Hematopoietic multipotent progenitor cell treated with erythropoietin and hydrocortisone succinate and interleukin-3 and kit ligand, for 17 days (in vitro differentiated cells): ENCODE measurements at regions not wholly inside any gene's neighbourhood (a gene's known extent, or its start where the extent isn't known, plus 50 kb on each side); places are given as distances from the start of the nearest gene placed in this dataset.
"Not testable (repeated sequence)": the region's sequence is repeated elsewhere in the genome, so short reads cannot be mapped to it uniquely, and the experiment has no call there.

Source experiments
- DNase-seq: peaks from one replicate; pipeline ENCODE4 v3.0.0-alpha.2; 2015; ENCODE audit warnings: low spot score

- DNase-seq, result no peak
Measured at GRCh38 chr10:108597657-108598319, 1325.5 kb downstream of the XPNPEP1 start.

- DNase-seq, result no peak
Measured at GRCh38 chr10:108597031-108597430, 1326.3 kb downstream of the XPNPEP1 start.

GRCh38 chr10:108592956-108593355, 1330.4 kb downstream of the XPNPEP1 start:
- DNase-seq, result no peak

- no peak for DNase-seq
Measured at GRCh38 chr10:108591417-108591816, 1331.9 kb downstream of the XPNPEP1 start.

- no peak for DNase-seq
Measured at GRCh38 chr10:108586424-108586823, 1336.9 kb downstream of the XPNPEP1 start.

- no peak for DNase-seq
Measured at GRCh38 chr10:108583877-108584276, 1339.4 kb downstream of the XPNPEP1 start.

- no peak for DNase-seq
Measured at GRCh38 chr10:108582888-108583287, 1340.4 kb downstream of the XPNPEP1 start.

GRCh38 chr10:108582387-108582786, 1340.9 kb downstream of the XPNPEP1 start:
- DNase-seq, result no peak

GRCh38 chr10:108578258-108578657, 1345.1 kb downstream of the XPNPEP1 start:
- DNase-seq, result no peak

- DNase-seq, result no peak
Measured at GRCh38 chr10:108574233-108574632, 1349.1 kb downstream of the XPNPEP1 start.

GRCh38 chr10:108568824-108569223, 1354.5 kb downstream of the XPNPEP1 start:
- no peak for DNase-seq

- DNase-seq, result no peak
Measured at GRCh38 chr10:108567899-108568752, 1355.2 kb downstream of the XPNPEP1 start.

- no peak for DNase-seq
Measured at GRCh38 chr10:108566316-108567107, 1356.8 kb downstream of the XPNPEP1 start.

- no peak for DNase-seq
Measured at GRCh38 chr10:108562105-108562504, 1361.2 kb downstream of the XPNPEP1 start.

GRCh38 chr10:108561649-108562048, 1361.7 kb downstream of the XPNPEP1 start:
- no peak for DNase-seq

GRCh38 chr10:108560488-108560887, 1362.8 kb downstream of the XPNPEP1 start:
- DNase-seq, result no peak

GRCh38 chr10:108556186-108556585, 1367.1 kb downstream of the XPNPEP1 start:
- no peak for DNase-seq

- no peak for DNase-seq
Measured at GRCh38 chr10:108545921-108546320, 1377.4 kb downstream of the XPNPEP1 start.

GRCh38 chr10:108544500-108545120, 1378.7 kb downstream of the XPNPEP1 start:
- peak; percentile 16 for DNase-seq

- not testable (repeated sequence) for DNase-seq
Measured at GRCh38 chr10:108533551-108533950, 1369.0 kb upstream of the SORCS1 start.

- DNase-seq, result no peak
Measured at GRCh38 chr10:108523016-108523800, 1358.7 kb upstream of the SORCS1 start.
